Activated CD4-positive, alpha-beta T cell treated with anti-CD3 and anti-CD28 coated beads for 36 hours (primary cell): ENCODE measurements at regions not wholly inside any gene's neighbourhood (a gene's known extent, or its start where the extent isn't known, plus 50 kb on each side); places are given as distances from the start of the nearest gene placed in this dataset.

Source experiments
- ATAC-seq: fragments of 200-7000 bp; cut with Tn5 transposase; one replicate; pipeline ENCODE4 v1.10.0; 2021; ENCODE audit warnings: mild to moderate bottlenecking, moderate library complexity
- CTCF ChIA-PET: fragments of 350-600 bp; sonication (Branson Sonifier 250); formaldehyde crosslinking; loops from one replicate; lab custom pipeline; 2021; ENCODE audit warnings: antibody characterized with exemption; lab: Charles Lee
- POLR2A ChIA-PET: fragments of 350-600 bp; sonication (Branson Sonifier 250); formaldehyde crosslinking; loops from one replicate; lab custom pipeline; 2021; ENCODE audit warnings: antibody characterized with exemption, inconsistent platforms; lab: Charles Lee
- DNase-seq: peaks from one replicate; pipeline ENCODE4 v3.0.0-alpha.2; 2020
- H3K27ac Mint-ChIP-seq: one replicate; pipeline ENCODE4 v1.8.0; 2021; ENCODE audit warnings: mixed read lengths
- H3K27me3 Mint-ChIP-seq: one replicate; pipeline ENCODE4 v1.8.0; 2021; ENCODE audit warnings: mixed read lengths
- H3K36me3 Mint-ChIP-seq: one replicate; pipeline ENCODE4 v1.8.0; 2021; ENCODE audit warnings: low read depth, mixed read lengths
- H3K4me1 Mint-ChIP-seq: one replicate; pipeline ENCODE4 v1.8.0; 2021; ENCODE audit warnings: mixed read lengths
- H3K4me3 Mint-ChIP-seq: one replicate; pipeline ENCODE4 v1.8.0; 2021; ENCODE audit warnings: mild to moderate bottlenecking, moderate library complexity, mixed read lengths
- H3K9me3 Mint-ChIP-seq: one replicate; pipeline ENCODE4 v1.8.0; 2021; ENCODE audit warnings: low read depth, mixed read lengths
- intact Hi-C, 2 experiments: fragments of 100-400 bp; cut with DNase I in 1 of 2; cut with micrococcal nuclease in 1 of 2; formaldehyde crosslinking; loops; one replicate each; pipeline versions ENCODE4 v1.14.2 to v1.15.1; 2022 to 2024; cut with DNase I, micrococcal nuclease

DNA sequence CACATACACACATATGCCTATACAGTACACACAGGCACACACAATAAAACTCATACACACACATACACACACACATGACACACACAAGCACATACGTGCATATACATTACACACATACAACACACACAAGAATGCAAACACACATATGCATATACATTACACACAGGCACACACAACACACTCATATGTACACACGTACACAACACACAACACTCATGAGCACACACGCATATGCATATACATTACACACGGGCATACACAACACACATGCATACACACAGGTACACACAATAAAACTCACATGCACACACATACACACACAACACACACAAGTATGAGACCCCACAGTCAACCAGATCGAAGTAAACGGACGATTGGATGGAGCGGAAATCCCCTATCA lies 238.2 kb downstream of the ERMARD start:
- no peaks in the 10 kb centered on the region for H3K27me3 Mint-ChIP-seq
- peak overlapping the region; percentile 91 for H3K27ac Mint-ChIP-seq
- H3K4me1 Mint-ChIP-seq = peaks cover 33% of the 10 kb centered on the region
- intact Hi-C loops = no loop called here
- no peaks in the 10 kb centered on the region for H3K36me3 Mint-ChIP-seq
- DNase-seq (no peak), ATAC-seq (no peak)
- no peaks in the 10 kb centered on the region for H3K9me3 Mint-ChIP-seq
- peak overlapping the region; percentile 58 for H3K4me3 Mint-ChIP-seq
- POLR2A ChIA-PET = interaction anchor here (1.2 kb wide), 1 partner anchor 26 kb away, joined by 3 read pairs; no protein-coding TSS in a partner anchor
- CTCF ChIA-PET = interaction anchor here (0.6 to 1.2 kb wide), 5 partner anchors 10 to 529 kb away, joined by 3 read pairs; no protein-coding TSS in a partner anchor

DNA sequence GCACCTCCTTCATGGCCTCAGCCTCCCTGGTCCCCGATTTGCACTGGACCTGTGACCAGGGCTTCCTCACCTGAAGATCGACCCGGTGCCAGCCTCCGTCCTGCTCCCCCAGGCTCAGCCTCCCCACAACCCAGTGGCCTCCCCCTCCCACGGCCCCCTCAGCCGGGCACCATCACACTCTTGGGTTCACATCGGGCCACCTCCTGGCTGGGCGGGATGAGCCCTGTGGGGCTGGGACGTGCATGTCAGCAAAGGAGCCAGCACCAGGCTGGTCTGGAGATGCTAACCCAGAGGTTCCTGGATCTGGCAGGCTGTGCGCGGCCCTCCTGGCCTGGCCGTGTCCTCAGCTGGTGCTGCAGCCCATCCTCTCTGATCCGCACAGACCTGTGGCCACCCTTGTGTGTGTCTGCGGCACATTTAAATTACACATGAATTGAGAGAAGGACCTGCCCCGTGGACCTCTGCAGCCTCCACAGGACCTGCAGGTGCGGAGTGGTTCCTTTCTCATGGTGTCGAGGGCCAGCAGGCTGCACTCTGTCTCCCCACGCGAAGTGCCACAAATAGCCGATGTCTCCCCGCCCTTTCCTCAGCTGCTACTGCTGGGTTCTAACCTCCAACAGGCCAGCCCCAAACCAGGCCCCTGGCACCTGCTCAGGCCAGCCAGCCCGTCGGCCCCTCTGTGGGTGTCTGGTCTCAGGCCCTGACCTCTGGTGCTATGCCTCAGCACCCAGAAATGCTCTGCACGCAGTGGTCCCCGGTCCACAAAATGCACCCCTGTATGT lies 237.5 kb downstream of the ERMARD start:
- ChIA-PET POLR2A (no interaction called here), CTCF (interaction anchor here (0.8 to 1.1 kb wide), 2 partner anchors 103 to 529 kb away, joined by 3 read pairs; no protein-coding TSS in a partner anchor)
- Mint-ChIP-seq H3K4me3 (peak overlapping the region; percentile 58), H3K27me3 (no peaks in the 10 kb centered on the region), H3K4me1 (peaks cover 33% of the 10 kb centered on the region), H3K27ac (peak overlapping the region; percentile 91), H3K9me3 (no peaks in the 10 kb centered on the region), H3K36me3 (no peaks in the 10 kb centered on the region)
- ATAC-seq (no peak), DNase-seq (no peak)
- intact Hi-C loops = no loop called here

DNA sequence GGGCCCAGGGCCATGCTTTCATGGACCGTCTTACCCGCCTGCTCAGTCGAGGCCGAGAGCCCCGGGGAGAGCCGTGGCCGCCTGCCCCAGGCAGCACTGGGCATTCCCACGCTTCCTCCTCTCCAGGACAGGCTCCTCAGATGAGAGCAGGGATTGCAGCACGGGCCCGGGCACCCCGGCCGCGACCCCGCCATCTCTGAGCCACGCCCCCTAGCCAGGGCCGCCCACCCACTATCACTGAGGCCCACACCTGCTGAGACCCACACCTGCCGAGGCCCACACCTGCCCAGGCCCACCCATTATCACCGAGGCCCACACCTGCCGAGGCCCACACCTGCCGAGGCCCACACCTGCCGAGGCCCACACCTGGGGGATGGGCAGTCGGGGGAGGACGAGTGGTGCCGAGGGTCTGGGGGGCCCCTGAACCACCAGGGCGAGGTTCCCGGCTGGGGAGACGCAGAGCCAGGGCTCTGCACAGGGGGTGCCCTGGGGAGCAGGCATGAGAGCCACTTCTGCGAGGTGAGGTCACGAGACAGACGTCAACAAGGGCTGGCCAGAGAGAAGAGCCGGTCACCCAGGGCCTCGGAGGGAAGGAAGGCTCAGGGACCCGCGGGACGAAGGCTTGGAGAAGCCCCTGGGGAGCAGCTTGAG lies 235.6 kb downstream of the ERMARD start:
- ChIA-PET POLR2A (no interaction called here), CTCF (no interaction called here)
- no peak for ATAC-seq
- Mint-ChIP-seq H3K27me3 (no peaks in the 10 kb centered on the region), H3K36me3 (no peaks in the 10 kb centered on the region), H3K4me1 (peaks cover 27% of the 10 kb centered on the region), H3K9me3 (no peaks in the 10 kb centered on the region), H3K27ac (no peak overlapping the region), H3K4me3 (no peak overlapping the region)
- DNase-seq = no peak
- intact Hi-C loops = no loop called here

- H3K27me3 Mint-ChIP-seq = no peaks in the 10 kb centered on the region
- peaks cover 21% of the 10 kb centered on the region for H3K4me1 Mint-ChIP-seq
- no peaks in the 10 kb centered on the region for H3K9me3 Mint-ChIP-seq
- H3K27ac Mint-ChIP-seq = no peak overlapping the region
- ATAC-seq (no peak), DNase-seq (no peak)
- ChIA-PET POLR2A (no interaction called here), CTCF (no interaction called here)
- no peak overlapping the region for H3K4me3 Mint-ChIP-seq
- intact Hi-C loops = no loop called here
- no peaks in the 10 kb centered on the region for H3K36me3 Mint-ChIP-seq
These were observed 234.9 kb downstream of the ERMARD start for GRCh38 chr6:169986171-169986847.

DNA sequence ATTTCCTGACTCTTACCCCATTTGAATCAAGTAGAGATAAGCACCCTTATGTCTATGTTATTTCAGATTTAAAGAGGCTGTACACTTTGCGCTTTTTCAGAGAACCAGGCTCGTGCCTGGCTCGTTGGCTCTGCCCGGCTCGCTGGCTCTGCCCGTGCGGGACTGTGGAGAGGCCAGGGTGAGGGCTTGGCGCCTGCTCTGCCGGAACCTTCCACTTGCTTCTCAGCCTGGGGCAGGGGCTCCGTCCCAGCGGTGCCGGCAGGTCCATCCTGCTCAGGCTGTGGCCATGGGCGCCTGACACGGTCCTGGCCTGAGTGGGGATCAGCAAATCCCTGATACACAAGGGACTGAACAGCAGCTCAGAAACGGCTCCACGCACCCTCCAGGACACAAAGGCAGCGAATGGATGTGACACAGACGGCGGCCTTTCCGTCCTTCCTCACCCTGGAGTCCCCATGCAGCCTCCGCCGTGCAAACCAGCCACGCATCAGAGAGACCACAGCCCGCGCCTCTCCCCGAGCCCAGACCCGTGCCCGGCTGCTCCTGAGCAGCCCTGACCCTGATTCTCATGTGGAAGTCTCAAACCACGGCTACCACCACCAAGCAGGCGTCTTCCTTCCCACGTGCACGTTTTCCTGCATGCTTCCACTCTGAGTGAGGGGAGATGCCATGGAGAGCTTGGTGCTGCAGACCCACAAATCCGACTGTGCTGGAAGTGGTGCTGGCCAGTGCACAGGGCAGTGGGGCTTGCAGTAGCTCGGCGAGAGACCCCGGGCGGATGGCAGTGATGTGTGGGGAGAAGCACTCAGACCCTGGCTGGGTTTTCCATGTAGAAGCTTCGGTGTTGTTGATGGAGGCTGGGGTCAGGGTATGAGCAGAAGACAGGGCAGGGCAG lies 233.9 kb downstream of the ERMARD start:
- no peaks in the 10 kb centered on the region for H3K36me3 Mint-ChIP-seq
- intact Hi-C loops = no loop called here
- H3K4me3 Mint-ChIP-seq = no peak overlapping the region
- H3K4me1 Mint-ChIP-seq = peaks cover 12% of the 10 kb centered on the region
- no peak overlapping the region for H3K27ac Mint-ChIP-seq
- DNase-seq = no peak
- H3K27me3 Mint-ChIP-seq = no peaks in the 10 kb centered on the region
- POLR2A ChIA-PET = no interaction called here
- H3K9me3 Mint-ChIP-seq = no peaks in the 10 kb centered on the region
- CTCF ChIA-PET = no interaction called here
- ATAC-seq = no peak

DNA sequence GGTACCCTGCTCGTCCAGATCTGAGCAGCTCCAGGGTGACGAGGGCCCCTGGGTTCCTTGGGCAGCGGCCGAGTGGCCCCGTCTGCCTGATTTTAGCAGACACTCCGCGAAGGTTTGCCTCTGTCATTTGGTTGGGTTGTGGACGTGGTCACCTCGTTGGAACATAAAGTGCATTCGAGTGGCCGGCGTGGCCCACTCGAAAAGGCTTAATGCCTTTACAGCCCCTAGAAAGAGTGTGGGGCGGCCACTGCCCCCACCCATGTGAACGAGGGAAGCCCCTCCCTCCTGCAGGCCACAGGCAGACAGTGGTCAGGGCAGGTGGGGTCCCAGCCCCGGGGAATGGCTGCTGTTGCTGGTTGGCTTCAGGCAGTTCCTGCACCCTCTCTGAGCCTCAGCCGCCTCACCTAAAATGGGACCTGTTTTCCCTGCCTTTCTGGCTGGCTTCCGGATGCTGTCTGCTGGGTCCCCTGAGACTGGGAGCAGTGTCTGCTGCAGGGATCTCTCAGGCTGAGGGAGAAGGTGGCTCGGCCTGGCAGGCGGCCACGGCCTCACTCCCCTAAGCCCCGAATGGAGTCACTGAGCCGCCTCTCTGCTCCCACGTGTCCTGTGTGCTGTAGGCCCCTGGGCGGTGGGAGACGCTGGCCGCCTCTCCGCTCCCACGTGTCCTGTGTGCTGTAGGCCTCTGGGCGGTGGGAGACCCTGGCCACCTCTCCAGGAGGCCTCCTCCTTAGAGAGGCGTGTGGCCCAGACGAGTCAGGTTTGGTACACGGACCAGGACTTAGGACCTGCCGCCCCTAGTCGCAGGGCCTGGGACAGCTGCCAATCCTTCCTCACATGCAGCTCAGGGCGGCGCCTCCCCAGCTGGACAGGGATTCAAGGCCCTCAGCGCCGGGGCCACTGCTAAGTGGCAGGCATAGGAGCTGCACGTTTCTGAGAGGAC lies 233.0 kb downstream of the ERMARD start:
- Mint-ChIP-seq H3K27ac (no peak overlapping the region), H3K36me3 (no peaks in the 10 kb centered on the region), H3K27me3 (no peaks in the 10 kb centered on the region), H3K9me3 (no peaks in the 10 kb centered on the region), H3K4me3 (no peak overlapping the region), H3K4me1 (peaks cover 3% of the 10 kb centered on the region)
- ATAC-seq (no peak), DNase-seq (no peak)
- ChIA-PET POLR2A (no interaction called here), CTCF (no interaction called here)
- intact Hi-C loops = no loop called here

DNA sequence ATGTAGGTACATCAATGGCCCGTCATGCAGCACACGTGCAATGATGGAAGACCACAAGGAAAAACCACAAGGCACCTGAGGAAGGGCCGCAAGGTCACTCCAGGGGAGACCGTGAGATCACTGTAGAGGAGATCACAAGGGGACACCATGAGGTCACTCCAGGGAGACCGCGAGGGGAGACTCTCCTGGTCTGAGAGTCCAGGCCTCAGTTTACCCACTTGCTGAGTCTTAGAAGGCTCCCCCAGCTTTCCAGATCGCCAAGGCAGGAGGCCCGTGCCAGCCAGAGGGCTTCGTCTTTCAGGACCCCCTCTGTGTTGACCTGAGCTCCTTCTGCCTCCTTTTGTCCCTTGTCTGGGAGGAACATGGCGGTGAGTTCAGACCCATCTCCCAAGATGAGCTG lies 232.2 kb downstream of the ERMARD start:
- ATAC-seq (no peak), DNase-seq (no peak)
- CTCF ChIA-PET = no interaction called here
- Mint-ChIP-seq H3K4me3 (no peak overlapping the region), H3K4me1 (no peaks in the 10 kb centered on the region), H3K27me3 (no peaks in the 10 kb centered on the region), H3K27ac (no peak overlapping the region), H3K9me3 (no peaks in the 10 kb centered on the region), H3K36me3 (no peaks in the 10 kb centered on the region)
- POLR2A ChIA-PET = no interaction called here
- intact Hi-C loops = no loop called here

DNA sequence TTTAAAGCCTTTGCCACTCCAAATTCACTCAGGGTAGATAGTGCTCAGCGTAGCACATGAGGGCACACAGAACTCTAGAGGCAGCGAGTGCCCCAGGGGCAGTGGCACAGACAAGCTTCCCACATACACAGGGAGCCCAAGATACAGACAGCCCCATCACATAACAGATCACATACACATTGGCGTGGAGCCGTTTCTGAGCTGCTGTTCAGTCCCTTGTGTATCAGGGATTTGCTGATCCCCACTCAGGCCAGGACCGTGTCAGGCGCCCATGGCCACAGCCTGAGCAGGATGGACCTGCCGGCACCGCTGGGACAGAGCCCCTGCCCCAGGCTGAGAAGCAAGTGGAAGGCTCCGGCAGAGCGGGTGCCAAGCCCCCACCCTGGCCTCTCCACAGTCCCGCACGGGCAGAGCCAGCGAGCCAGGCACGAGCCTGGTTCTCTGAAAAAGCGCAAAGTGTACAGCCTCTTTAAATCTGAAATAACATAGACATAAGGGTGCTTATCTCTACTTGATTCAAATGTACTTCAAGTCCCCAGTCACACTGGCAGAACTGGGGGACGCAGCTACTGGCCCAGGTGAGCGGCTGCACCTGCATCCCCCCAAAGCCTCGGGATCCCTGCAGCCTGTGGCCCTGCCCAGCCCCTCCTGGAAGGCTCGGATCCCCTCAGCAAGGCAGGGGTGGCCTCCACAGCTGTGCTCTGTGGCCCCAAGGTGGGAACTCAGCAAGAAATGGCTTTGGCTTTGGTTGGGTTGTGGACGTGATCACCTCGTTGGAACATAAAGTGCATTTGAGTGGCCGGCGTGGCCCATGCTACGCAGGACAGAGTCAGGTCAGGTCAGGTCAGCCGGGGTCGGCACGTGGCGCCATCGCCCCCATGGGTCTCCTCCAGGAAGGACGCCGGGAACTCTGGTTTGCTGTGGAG lies 231.3 kb downstream of the ERMARD start:
- ATAC-seq (no peak), DNase-seq (no peak)
- no peaks in the 10 kb centered on the region for H3K9me3 Mint-ChIP-seq
- no peaks in the 10 kb centered on the region for H3K36me3 Mint-ChIP-seq
- no peak overlapping the region for H3K4me3 Mint-ChIP-seq
- no peaks in the 10 kb centered on the region for H3K27me3 Mint-ChIP-seq
- POLR2A ChIA-PET = no interaction called here
- H3K4me1 Mint-ChIP-seq = no peaks in the 10 kb centered on the region
- H3K27ac Mint-ChIP-seq = no peak overlapping the region
- intact Hi-C loops = no loop called here
- CTCF ChIA-PET = no interaction called here

DNA sequence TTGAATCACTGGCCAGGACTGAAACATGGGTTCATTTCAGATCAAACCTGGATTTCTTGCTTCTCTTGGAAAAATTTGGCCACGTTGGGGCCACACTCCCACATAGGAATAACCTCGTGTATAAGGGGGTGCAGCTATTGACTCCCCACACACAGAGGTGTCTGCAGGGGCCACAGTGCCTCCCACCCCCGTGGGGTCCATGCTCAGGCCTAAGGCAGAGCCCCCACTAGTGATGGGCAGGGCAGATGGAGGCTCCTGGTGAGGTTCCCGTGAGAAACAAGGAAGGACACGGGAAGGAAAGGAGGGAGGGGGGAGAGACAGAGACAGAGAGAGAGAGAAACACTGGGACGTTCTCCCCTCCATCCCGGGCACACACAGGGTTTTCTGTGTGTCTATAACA lies 230.5 kb downstream of the ERMARD start:
- CTCF ChIA-PET = interaction anchor here (0.6 kb wide), 1 partner anchor 1319 kb away, joined by 3 read pairs; no protein-coding TSS in a partner anchor
- Mint-ChIP-seq H3K4me3 (no peak overlapping the region), H3K36me3 (no peaks in the 10 kb centered on the region), H3K9me3 (no peaks in the 10 kb centered on the region), H3K4me1 (no peaks in the 10 kb centered on the region), H3K27ac (no peak overlapping the region), H3K27me3 (no peaks in the 10 kb centered on the region)
- no peak for ATAC-seq
- no peak for DNase-seq
- POLR2A ChIA-PET = no interaction called here
- intact Hi-C loops = no loop called here

DNA sequence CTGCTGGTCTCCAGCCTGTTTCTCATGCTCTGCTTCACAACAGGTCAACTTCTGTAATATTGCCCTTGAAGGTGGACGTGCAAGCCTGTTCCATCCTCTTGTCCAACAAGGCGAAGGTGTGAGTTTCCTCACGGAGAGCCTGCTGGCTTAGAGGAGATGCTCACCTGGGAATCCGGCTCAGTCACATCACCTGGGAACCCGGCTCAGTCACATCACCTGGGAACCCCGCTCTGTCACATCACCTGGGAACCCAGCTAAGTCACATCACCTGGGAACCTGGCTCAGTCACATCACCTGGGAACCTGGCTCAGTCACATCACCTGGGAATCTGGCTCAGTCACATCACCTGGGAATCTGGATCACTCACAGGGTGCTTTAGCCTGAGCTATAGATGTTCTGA lies 230.1 kb downstream of the ERMARD start:
- Mint-ChIP-seq H3K4me1 (no peaks in the 10 kb centered on the region), H3K4me3 (no peak overlapping the region), H3K36me3 (no peaks in the 10 kb centered on the region), H3K9me3 (no peaks in the 10 kb centered on the region), H3K27ac (no peak overlapping the region), H3K27me3 (no peaks in the 10 kb centered on the region)
- POLR2A ChIA-PET = no interaction called here
- no peak for DNase-seq
- intact Hi-C loops = no loop called here
- no peak for ATAC-seq
- CTCF ChIA-PET = interaction anchor here (0.6 kb wide), 1 partner anchor 1318 kb away, joined by 3 read pairs; no protein-coding TSS in a partner anchor
